DMS114 treated with DMSO at 0.1 percent for 48 hours (cell line): ENCODE measurements at regions not wholly inside any gene's neighbourhood (a gene's known extent, or its start where the extent isn't known, plus 50 kb on each side); places are given as distances from the start of the nearest gene placed in this dataset.
"Not testable (repeated sequence)": the region's sequence is repeated elsewhere in the genome, so short reads cannot be mapped to it uniquely, and the experiment has no call there.

Experiments used
- DNase-seq: peaks from one replicate; lab custom pipeline; 2025; ENCODE audit not compliant: unreplicated experiment; lab: John Stamatoyannopoulos, UW

DNA sequence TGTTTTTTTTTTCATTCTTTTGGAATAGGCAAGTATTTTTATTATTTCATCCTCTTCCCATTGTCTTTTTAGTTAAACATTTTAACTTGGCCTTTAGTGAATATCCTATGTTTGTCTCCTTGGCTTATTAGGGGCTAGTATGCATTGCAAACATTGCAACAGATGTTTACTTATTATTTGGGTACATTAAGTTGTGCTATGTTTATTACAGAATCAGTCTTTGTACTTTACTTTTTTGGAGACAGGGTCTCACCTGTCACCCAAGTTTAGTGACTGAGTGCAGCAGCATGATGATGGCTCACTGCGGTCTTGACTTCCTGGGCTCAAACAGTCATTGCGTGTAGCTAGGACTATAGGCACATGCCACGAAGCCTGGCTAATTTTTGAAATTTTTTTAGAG lies 51.1 kb upstream of the NUDT6 start:
- no peak for DNase-seq

GRCh38 chr4:122976111-122976510 lies 53.7 kb upstream of the NUDT6 start:
- DNase-seq, result no peak

DNA sequence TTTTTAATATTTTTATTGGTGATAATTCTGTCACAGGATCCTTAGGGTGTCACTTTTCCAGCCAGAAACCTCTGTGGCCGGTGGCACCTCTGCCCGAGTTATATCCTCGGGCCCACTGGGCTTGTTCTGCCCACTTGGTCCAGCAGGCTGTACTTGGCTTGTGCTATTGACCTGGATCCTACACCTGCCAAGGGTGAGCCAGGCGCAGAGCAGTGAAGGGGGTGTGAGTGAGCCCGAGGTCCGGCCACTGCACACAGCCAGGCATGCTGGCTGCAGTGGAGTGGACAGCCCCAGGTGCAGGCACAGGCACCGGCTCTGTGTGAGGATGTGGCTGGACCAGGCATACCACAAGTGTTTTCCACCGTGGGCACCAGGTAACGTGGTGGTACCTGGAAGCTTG lies 54.7 kb upstream of the NUDT6 start:
- DNase-seq, result no peak

DNA sequence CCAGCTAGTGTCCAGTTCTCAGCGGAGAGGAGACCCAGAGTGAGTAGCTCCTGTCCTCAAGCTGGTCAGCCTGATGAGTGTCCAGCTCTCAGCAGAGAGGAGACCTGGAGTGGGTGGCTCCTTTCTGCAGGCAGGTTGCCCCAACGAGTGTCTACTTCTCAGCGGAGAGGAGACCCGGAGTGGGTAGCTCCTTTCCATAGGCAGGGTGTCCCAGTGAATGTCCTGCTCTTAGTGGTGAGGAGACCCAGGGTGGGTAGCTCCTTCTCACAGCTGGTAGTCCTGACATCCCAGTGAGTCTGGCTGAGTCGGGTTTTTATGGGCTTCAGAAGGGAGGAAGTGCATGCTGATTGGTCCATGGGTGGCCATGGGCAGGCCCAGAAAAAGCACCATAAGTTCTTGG lies 55.7 kb upstream of the NUDT6 start:
- DNase-seq, result no peak

- no peak for DNase-seq
These were observed 56.4 kb upstream of the NUDT6 start for GRCh38 chr4:122978789-122979188.

GRCh38 chr4:122980860-122981259 lies 58.5 kb upstream of the NUDT6 start:
- no peak for DNase-seq

GRCh38 chr4:122988696-122989095 lies 66.3 kb upstream of the NUDT6 start:
- no peak for DNase-seq

- DNase-seq, result no peak
These were observed 68.5 kb upstream of the NUDT6 start for GRCh38 chr4:122990891-122991290.

DNA sequence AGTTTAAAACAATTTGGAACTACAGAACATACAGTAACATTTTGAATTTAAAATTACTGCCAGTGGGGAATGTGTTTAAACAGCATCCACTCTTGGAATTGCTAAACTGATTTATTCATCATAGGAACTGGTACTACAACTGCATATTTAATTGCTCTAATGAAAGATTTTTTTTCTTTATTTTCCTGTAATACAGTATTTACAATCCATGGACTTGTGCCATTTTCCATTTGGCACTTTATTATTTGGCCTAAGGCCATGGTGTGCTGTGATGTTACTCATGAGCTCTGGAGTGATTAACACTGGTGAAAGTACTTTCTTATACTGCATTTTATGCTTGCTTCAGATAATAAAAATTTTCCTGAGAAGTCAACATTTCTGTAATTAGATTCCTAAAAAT lies 69.7 kb upstream of the NUDT6 start:
- DNase-seq, result no peak

GRCh38 chr4:122992641-122993040 lies 70.2 kb upstream of the NUDT6 start:
- no peak for DNase-seq

- DNase-seq, result no peak
These were observed 74.0 kb upstream of the NUDT6 start for GRCh38 chr4:122996350-122996749.

DNA sequence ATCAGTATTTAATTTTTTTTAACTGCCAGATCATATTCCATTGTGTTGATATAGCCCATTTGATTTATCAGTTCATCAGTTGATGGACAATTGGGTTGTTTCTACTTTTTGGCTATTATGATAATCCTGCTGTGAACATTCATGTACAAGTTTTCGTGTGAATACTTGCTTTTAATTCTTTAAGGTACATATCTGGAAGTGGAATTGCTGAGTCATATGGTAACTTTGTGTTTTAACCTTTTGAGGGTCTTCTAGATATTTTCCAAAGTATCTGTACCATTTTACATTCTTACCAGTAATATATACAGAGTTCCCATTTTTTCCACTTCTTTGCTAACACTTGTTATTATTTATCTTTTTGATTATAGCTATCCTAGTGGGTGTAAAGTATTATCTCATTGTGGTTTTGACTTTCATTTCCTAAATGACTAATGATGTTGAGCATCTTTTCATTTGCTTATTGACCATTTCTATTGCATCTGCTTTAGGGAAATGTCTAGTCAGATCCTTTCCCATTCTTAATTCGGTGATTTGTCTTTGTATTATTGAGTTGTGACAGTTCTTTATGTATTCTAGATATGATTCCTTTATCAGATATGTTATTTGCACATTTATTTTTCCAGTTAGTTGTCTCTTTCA lies 75.2 kb upstream of the NUDT6 start:
- no peak for DNase-seq

DNA sequence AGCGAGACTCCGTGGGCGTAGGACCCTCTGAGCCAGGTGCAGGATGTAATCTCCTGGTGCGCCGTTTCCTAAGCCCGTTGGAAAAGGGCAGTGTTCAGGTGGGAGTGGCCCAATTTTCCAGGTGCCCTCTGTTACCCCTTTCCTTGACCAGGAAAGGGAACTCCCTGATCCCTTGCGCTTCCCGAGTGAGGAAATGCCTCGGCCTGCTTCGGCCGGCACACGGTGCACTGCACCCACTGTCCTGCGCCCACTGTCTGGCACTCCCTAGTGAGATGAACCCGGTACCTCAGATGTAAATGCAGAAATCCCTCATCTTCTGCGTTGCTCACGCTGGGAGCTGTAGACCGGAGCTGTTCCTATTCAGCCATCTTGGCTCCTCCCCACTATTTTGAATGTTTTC lies 81.7 kb upstream of the NUDT6 start:
- DNase-seq, result not testable (repeated sequence)

GRCh38 chr4:123005126-123005525 lies 82.7 kb upstream of the NUDT6 start:
- not testable (repeated sequence) for DNase-seq

- DNase-seq, result no peak
These were observed 85.3 kb upstream of the NUDT6 start for GRCh38 chr4:123007679-123008078.

DNA sequence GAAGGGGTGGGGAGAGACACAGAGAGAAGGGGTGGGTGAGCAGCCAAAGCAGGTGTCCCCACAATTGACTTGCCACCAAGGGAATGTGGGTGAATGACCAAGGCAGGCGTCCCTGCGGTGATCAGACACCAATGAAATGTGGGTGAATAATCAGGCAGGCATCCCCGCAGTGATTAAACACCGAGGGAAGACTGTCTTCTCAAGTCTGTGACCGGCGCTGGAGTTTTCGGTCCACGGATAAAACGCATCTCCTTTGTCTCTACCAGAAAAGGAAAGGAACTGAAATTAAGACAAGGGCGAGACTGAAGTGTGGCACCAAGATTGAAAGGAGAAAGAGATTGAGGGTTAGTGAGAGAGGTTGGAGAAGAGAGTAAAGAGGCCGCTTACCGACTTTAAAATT lies 90.0 kb upstream of the NUDT6 start:
- DNase-seq, result not testable (repeated sequence)

DNA sequence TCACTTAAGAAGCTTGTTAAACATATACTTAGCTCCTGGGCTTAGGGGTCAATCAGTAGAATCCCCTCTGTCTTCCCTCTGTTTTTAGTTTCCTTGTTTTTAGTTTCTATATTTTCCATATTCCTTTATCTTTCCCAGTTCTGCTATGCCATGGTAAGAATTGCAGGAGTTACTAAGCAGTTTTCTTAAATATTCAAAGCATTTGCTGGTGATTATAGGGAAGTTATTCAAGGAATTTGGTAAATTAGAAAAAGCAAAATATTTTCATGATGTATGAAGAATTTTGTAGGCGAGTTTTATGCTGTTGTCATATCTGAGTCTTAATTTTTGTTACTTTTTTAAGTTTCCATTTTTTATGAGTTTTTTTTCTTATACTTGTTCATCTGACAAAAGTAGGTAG lies 91.6 kb upstream of the NUDT6 start:
- DNase-seq, result no peak

DNA sequence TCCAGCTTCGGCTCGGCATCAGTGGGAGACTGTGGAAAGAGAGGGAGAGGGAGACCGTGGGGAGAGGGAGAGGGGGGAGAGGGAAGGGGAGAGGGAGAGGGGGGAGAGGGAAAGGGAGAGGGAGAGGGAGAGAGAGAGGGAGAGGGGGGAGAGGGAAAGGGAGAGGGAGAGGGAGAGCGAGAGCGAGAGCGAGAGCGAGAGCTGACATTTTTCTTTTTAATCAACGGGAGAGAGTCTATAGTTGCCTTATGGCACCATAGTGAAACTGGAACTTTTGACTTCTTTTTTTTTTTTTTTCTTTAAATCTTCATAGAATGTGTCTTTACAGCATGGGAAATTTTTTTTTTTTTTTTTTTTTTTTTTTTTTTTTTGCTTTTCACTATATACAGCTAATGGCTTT lies 94.7 kb upstream of the NUDT6 start:
- no peak for DNase-seq

GRCh38 chr4:123017636-123018395 lies 95.4 kb upstream of the NUDT6 start:
- no peak for DNase-seq

- DNase-seq, result no peak
These were observed 96.0 kb upstream of the NUDT6 start for GRCh38 chr4:123018396-123018775.

- DNase-seq, result no peak
These were observed 97.9 kb upstream of the NUDT6 start for GRCh38 chr4:123020285-123020684.

DNA sequence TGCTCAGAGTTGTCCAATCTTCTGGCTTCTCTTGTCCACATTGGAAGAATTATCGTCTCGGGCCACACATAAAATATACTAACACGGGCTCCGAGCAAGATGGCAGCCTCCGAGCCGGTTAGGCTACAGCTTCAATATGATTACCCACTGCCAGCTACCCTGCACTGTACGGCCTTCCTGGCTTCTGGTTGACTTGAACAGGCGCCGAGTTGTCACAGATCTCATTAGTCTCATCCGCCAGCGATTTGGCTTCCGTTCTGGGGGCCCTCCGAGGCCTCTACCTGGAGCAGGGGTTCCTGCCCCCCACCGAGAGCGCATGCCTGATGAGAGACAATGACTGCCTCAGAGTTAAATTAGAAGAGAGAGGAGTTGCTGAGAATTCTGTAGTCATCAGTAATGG lies 101.2 kb upstream of the NUDT6 start:
- no peak for DNase-seq

GRCh38 chr4:123024710-123025109 lies 102.3 kb upstream of the NUDT6 start:
- DNase-seq, result no peak
